ENCODE measurements at regions not wholly inside any gene's neighbourhood (a gene's known extent, or its start where the extent isn't known, plus 50 kb on each side); places are given as distances from the start of the nearest gene placed in this dataset.

DNA sequence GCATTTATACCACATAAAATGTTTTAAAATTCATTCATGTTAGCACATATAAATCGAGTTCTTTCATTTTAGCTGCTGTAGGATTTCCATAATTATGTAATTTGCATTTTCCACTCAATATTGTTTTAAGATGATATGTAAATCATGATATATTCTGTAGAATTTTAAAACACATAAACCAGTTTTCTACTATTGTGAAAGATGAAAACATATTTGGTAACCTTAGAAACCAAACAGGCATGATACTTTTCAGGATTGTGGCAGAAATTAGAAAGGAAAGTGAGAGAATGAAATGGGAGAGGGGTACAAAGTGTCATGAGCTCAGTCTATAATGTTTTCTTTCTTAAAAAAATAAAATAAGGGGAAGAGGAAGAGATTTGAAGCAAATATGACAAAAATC is 269.3 kb downstream of the PPP1R3A start:
- H3K9ac ChIP-seq (ENCODE audit: low read length) = no peak overlapping the region
- H3K4me1 ChIP-seq (ENCODE audit: control insufficient read depth, insufficient read depth, low read length) = no peaks in the 10 kb centered on the region
- no peaks in the 10 kb centered on the region for H3K27me3 ChIP-seq (ENCODE audit: control insufficient read depth, insufficient read depth, low read length)
- H3K36me3 ChIP-seq (ENCODE audit: control insufficient read depth, insufficient read depth, low read length) = no peaks in the 10 kb centered on the region
- H3K27ac ChIP-seq (ENCODE audit: low read depth, low read length) = no peak overlapping the region
- H3K4me3 ChIP-seq (ENCODE audit: low read depth, low read length) = no peak overlapping the region
- H3K9me3 ChIP-seq (ENCODE audit: control insufficient read depth, insufficient read depth, low read depth, low read length) = peaks cover 14% of the 10 kb centered on the region

DNA sequence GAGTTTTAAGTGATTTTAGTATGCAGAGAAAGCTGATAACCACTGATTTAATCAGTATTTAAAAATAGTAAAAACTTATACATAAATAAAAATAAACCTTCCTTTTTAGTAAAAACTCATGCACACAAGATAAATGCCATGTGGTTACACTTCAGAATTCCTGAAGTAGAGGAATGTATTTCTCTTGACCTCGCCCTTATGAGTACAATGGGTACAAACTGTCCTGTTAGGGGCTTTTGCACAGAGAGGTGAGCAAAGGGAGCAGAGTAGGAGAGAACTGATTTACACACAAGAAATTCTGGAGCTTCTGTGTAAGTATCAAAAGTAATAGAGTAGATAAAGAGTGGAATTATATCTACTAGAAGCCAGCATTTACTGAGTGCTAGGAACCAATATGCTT is 279.6 kb downstream of the PPP1R3A start:
- H3K36me3 ChIP-seq (ENCODE audit: control insufficient read depth, insufficient read depth, low read length) = no peaks in the 10 kb centered on the region
- H3K9me3 ChIP-seq (ENCODE audit: control insufficient read depth, insufficient read depth, low read depth, low read length) = no peaks in the 10 kb centered on the region; the same call in 1 of the 2 replicates
- no peak overlapping the region for H3K9ac ChIP-seq (ENCODE audit: low read length)
- no peak overlapping the region for H3K4me3 ChIP-seq (ENCODE audit: low read depth, low read length)
- no peaks in the 10 kb centered on the region for H3K4me1 ChIP-seq (ENCODE audit: control insufficient read depth, insufficient read depth, low read length)
- no peaks in the 10 kb centered on the region for H3K27me3 ChIP-seq (ENCODE audit: control insufficient read depth, insufficient read depth, low read length)
- H3K27ac ChIP-seq (ENCODE audit: low read depth, low read length) = no peak overlapping the region

DNA sequence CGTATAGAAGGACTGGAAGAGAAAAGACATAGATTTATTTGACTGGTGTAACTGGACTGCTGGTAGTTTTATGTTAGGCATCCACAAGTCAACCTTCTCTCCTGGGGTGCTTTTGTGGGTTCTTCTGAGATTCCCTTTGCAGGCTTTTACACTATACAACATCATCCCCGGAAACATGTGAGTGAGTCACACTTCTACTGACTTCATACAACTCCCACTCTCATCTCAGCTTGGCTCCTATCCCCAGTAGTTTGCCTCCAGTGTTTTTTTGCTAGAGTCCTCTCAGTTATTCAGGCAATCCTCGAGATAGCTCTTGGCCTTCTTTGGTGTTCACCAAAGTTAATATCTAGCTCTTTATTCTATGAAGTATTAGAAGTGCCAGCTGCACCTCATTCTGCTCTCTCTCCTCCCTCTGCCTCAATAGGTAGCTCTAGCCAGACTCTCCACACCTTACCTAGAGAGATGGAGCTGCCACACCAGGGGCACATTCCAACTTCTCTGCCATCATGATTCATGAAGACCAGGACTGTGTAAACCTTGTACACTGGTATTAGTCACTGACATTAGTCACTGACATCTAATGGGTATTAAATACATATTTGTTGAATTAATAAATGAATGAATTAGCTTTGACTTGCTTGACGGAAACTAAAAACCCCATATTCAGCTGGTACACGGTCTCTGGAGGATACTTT is 281.9 kb downstream of the PPP1R3A start:
- H3K9me3 ChIP-seq (ENCODE audit: control insufficient read depth, insufficient read depth, low read depth, low read length) = no peaks in the 10 kb centered on the region; the same call in 1 of the 2 replicates
- H3K4me3 ChIP-seq (ENCODE audit: low read depth, low read length) = no peak overlapping the region
- H3K36me3 ChIP-seq (ENCODE audit: control insufficient read depth, insufficient read depth, low read length) = no peaks in the 10 kb centered on the region
- no peak overlapping the region for H3K9ac ChIP-seq (ENCODE audit: low read length)
- H3K4me1 ChIP-seq (ENCODE audit: control insufficient read depth, insufficient read depth, low read length) = no peaks in the 10 kb centered on the region
- H3K27me3 ChIP-seq (ENCODE audit: control insufficient read depth, insufficient read depth, low read length) = no peaks in the 10 kb centered on the region
- H3K27ac ChIP-seq (ENCODE audit: low read depth, low read length) = no peak overlapping the region

DNA sequence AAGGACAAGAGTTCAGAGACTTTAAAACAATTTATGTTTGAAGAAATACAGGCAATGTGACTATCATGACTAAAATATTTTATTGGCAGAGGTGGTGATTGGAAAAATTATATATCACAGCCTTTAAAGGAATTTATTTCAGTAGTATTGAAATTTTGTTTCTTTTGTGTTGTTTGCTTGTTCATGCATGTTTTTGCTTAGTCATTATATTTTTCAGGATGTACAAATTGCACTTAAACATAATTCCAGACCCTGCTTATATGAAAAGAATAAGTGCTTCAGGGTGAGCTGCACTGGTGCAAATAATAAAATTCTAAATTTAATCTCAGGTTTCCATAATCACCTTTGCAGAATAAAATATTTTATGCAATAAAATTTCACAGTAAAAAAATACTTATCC is 283.3 kb downstream of the PPP1R3A start:
- H3K9me3 ChIP-seq (ENCODE audit: control insufficient read depth, insufficient read depth, low read depth, low read length) = no peaks in the 10 kb centered on the region; the same call in 1 of the 2 replicates
- H3K36me3 ChIP-seq (ENCODE audit: control insufficient read depth, insufficient read depth, low read length) = no peaks in the 10 kb centered on the region
- H3K27ac ChIP-seq (ENCODE audit: low read depth, low read length) = no peak overlapping the region
- H3K4me1 ChIP-seq (ENCODE audit: control insufficient read depth, insufficient read depth, low read length) = no peaks in the 10 kb centered on the region
- no peak overlapping the region for H3K4me3 ChIP-seq (ENCODE audit: low read depth, low read length)
- no peaks in the 10 kb centered on the region for H3K27me3 ChIP-seq (ENCODE audit: control insufficient read depth, insufficient read depth, low read length)
- no peak overlapping the region for H3K9ac ChIP-seq (ENCODE audit: low read length)

DNA sequence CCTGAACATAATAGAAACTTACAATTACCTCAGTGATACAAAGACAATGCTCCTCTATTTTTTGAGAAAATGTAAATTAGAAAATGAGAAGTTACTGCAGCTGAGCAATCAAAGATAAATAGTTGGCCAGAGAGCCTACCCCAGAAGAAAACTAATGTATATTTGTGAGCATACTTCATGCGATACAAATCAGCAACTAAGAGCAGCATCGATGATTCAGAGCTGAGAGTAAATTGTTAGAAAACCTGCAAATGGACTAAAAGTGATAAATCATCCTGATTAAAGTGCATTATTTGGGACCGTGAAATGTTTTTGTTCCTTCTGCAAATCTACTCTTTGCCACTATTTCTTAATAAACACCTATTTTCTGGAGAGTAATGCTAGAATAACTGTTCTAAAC is 285.7 kb downstream of the PPP1R3A start:
- Histone ChIP-seq H3K4me1 (ENCODE audit: control insufficient read depth, insufficient read depth, low read length) (no peaks in the 10 kb centered on the region), H3K27me3 (ENCODE audit: control insufficient read depth, insufficient read depth, low read length) (no peaks in the 10 kb centered on the region), H3K27ac (ENCODE audit: low read depth, low read length) (no peak overlapping the region), H3K4me3 (ENCODE audit: low read depth, low read length) (no peak overlapping the region), H3K9me3 (ENCODE audit: control insufficient read depth, insufficient read depth, low read depth, low read length) (no peaks in the 10 kb centered on the region; the same call in 1 of the 2 replicates), H3K9ac (ENCODE audit: low read length) (no peak overlapping the region), H3K36me3 (ENCODE audit: control insufficient read depth, insufficient read depth, low read length) (no peaks in the 10 kb centered on the region)

DNA sequence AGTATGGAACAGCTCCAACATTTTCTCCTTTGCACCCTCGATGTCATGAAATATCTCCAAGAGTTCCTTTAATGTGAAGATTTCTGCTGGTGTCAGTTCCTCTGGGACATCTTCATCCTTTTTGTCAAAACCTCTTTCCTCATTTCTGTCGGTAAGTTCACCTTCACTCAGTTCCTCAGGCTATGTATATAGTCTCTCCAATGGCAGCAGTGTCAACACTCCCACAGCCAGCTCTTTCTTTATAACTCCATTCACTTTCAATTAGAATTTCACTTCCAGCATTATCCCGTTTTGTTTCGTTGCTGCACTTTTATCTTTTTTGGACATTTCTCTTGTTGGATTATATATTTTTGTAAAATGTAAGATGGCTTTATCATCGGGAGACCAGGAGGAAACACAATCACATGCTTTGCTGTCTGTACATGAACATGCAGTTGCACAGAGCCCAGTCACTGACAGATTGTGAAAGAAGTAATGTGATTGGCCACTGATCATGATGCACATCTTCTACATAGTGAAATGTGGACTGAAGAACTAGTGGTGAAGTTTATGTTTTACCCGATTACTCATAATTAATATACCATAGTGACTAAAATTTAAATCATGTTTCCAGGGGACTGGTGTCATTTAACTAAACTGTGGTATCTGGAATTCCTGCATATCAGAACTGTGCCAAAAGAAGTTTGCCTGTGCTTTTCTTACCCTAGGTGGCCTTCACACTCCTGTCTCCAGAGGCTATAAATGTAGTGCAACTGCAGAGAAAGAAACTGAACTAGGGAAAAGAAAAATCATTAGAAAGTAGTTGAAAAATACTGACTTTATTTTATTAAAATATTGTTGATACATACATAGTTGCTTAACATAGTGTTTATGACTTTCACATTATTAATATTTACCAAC is 289.6 kb downstream of the PPP1R3A start:
- Histone ChIP-seq H3K27me3 (ENCODE audit: control insufficient read depth, insufficient read depth, low read length) (no peaks in the 10 kb centered on the region), H3K36me3 (ENCODE audit: control insufficient read depth, insufficient read depth, low read length) (no peaks in the 10 kb centered on the region), H3K9me3 (ENCODE audit: control insufficient read depth, insufficient read depth, low read depth, low read length) (peaks cover 4% of the 10 kb centered on the region; the same call in 1 of the 2 replicates), H3K4me1 (ENCODE audit: control insufficient read depth, insufficient read depth, low read length) (no peaks in the 10 kb centered on the region), H3K9ac (ENCODE audit: low read length) (no peak overlapping the region), H3K4me3 (ENCODE audit: low read depth, low read length) (no peak overlapping the region), H3K27ac (ENCODE audit: low read depth, low read length) (no peak overlapping the region)

DNA sequence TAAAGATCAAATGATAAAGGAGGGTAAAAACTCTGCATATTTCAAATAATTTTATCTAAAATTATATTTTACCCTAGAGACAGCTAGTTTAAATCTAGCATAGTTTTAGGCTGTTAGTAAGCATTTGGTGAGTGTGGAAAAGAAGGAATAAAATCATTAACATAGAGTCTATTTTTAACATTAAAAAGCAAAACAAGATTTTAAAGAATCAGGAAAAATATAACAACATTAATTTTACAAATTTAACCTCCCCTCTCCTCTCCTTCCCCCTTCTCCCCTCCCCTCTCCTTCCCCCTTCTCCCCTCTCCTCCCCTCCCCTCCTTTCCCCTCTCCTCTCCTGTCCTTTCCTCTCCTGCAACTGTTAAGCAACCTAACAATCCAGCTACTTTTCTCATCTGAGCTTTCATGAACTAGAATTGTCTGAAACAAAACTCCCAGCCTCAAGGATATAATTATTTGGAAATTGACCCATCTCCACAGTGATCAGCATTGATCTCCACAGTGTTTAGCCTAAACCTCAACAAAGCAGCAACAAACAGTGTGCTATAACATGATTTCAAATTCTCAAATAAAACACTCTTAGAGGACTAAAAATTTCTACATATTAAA is 293.2 kb downstream of the PPP1R3A start:
- H3K9ac ChIP-seq (ENCODE audit: low read length) = no peak overlapping the region
- H3K27ac ChIP-seq (ENCODE audit: low read depth, low read length) = no peak overlapping the region
- no peaks in the 10 kb centered on the region for H3K27me3 ChIP-seq (ENCODE audit: control insufficient read depth, insufficient read depth, low read length)
- no peaks in the 10 kb centered on the region for H3K4me1 ChIP-seq (ENCODE audit: control insufficient read depth, insufficient read depth, low read length)
- peaks cover 15% of the 10 kb centered on the region for H3K9me3 ChIP-seq (ENCODE audit: control insufficient read depth, insufficient read depth, low read depth, low read length)
- no peaks in the 10 kb centered on the region for H3K36me3 ChIP-seq (ENCODE audit: control insufficient read depth, insufficient read depth, low read length)
- no peak overlapping the region for H3K4me3 ChIP-seq (ENCODE audit: low read depth, low read length)

DNA sequence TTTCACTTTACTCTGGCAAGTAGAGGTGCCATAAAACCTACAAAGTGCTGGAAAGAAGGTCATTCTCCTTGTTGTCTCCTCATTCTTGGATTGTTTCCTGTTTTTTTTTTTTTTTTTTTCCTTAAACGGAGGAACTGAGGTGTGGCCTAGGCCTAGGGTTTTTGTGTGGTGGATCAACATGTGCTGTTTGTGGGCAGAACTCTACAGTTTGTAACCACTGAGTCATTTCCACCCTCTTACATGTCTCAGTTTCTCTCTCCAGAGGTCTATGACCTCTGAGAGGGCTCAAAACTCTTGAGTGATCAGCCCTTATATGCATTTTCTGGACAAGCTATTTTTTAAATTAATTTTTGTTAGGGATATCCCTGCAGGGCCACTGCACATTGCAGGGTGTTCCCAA is 296.0 kb downstream of the PPP1R3A start:
- Histone ChIP-seq H3K4me3 (ENCODE audit: low read depth, low read length) (no peak overlapping the region), H3K9ac (ENCODE audit: low read length) (no peak overlapping the region), H3K36me3 (ENCODE audit: control insufficient read depth, insufficient read depth, low read length) (no peaks in the 10 kb centered on the region), H3K9me3 (ENCODE audit: control insufficient read depth, insufficient read depth, low read depth, low read length) (peaks cover 28% of the 10 kb centered on the region), H3K27ac (ENCODE audit: low read depth, low read length) (no peak overlapping the region), H3K4me1 (ENCODE audit: control insufficient read depth, insufficient read depth, low read length) (no peaks in the 10 kb centered on the region), H3K27me3 (ENCODE audit: control insufficient read depth, insufficient read depth, low read length) (no peaks in the 10 kb centered on the region)

DNA sequence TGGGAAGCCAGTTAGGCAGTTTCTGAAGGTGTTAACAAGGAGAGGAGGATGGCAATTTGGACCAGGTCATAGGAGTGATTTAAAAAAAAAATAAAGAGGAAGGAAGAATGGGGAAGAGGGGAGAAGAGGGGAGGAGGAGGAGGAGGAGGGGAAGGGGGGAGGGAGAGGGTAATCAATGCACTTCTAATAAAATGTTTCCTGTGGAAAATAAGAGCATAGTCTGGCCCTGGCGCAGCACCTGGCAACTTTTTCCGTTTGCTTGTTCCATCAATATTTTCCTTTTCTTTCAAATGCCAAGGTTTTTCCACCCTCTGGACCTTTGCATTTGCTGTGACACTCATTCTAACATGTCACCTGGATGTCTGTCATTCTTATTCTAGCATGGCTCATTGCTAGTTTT is 308.2 kb downstream of the PPP1R3A start:
- H3K36me3 ChIP-seq (ENCODE audit: control insufficient read depth, insufficient read depth, low read length) = no peaks in the 10 kb centered on the region
- no peaks in the 10 kb centered on the region for H3K27me3 ChIP-seq (ENCODE audit: control insufficient read depth, insufficient read depth, low read length)
- no peak overlapping the region for H3K4me3 ChIP-seq (ENCODE audit: low read depth, low read length)
- H3K4me1 ChIP-seq (ENCODE audit: control insufficient read depth, insufficient read depth, low read length) = no peaks in the 10 kb centered on the region
- H3K9me3 ChIP-seq (ENCODE audit: control insufficient read depth, insufficient read depth, low read depth, low read length) = no peaks in the 10 kb centered on the region
- no peak overlapping the region for H3K27ac ChIP-seq (ENCODE audit: low read depth, low read length)
- H3K9ac ChIP-seq (ENCODE audit: low read length) = no peak overlapping the region

DNA sequence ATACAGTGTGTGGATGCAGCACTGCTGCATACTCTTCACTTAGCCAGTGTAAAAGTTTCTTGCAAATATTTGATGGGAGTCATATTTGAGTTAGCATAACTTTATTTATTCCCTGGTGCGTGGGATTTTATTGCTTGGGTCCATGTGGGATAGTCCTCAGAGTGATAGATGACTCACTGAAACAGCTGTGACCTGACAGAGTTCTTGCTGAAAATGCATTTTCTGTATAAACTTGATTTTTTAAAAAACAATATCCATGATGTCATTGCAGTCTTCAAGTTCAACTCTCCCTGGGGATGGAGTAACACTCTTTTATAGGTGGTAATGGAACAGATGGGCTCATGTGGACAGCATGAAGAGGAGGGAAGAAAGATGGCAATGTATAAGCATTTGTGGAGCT is 310.0 kb downstream of the PPP1R3A start:
- H3K4me3 ChIP-seq (ENCODE audit: low read depth, low read length) = no peak overlapping the region

DNA sequence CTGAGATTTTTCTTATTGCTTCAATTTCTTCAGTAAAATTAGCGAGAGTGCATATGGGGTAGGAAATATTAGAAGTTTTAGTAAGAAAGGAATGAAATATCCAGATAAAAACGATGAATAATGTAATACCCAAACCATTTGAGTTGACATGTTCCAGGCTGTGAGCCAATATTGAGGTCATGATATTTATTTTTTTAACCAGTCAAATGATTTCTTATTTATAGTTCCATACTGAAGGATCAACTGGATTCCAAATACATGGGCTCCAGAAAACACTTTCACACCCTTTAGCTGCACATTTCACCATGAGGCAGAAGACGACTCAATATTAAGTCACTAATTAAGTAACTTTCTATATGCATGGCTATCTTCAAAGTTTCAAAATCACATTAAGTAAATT is 312.5 kb downstream of the PPP1R3A start:
- H3K4me3 ChIP-seq (ENCODE audit: low read depth, low read length) = no peak overlapping the region
- H3K9ac ChIP-seq (ENCODE audit: low read length) = no peak overlapping the region
- 0 out of 2 replicates have a peak, but pooled peaks cover 3% of the 10 kb centered on the region for H3K9me3 ChIP-seq (ENCODE audit: control insufficient read depth, insufficient read depth, low read depth, low read length)
- no peak overlapping the region for H3K27ac ChIP-seq (ENCODE audit: low read depth, low read length)
- H3K4me1 ChIP-seq (ENCODE audit: control insufficient read depth, insufficient read depth, low read length) = no peaks in the 10 kb centered on the region
- H3K27me3 ChIP-seq (ENCODE audit: control insufficient read depth, insufficient read depth, low read length) = no peaks in the 10 kb centered on the region
- H3K36me3 ChIP-seq (ENCODE audit: control insufficient read depth, insufficient read depth, low read length) = no peaks in the 10 kb centered on the region

More for the DNA sequence above, 310.0 kb downstream of the PPP1R3A start:
- Histone ChIP-seq H3K27ac (ENCODE audit: low read depth, low read length) (no peak overlapping the region), H3K27me3 (ENCODE audit: control insufficient read depth, insufficient read depth, low read length) (no peaks in the 10 kb centered on the region), H3K36me3 (ENCODE audit: control insufficient read depth, insufficient read depth, low read length) (no peaks in the 10 kb centered on the region), H3K4me1 (ENCODE audit: control insufficient read depth, insufficient read depth, low read length) (no peaks in the 10 kb centered on the region), H3K9ac (ENCODE audit: low read length) (no peak overlapping the region), H3K9me3 (ENCODE audit: control insufficient read depth, insufficient read depth, low read depth, low read length) (no peaks in the 10 kb centered on the region)

Measured in HUES6 (cell line).